HG03159 (cell line): ENCODE measurements at regions not wholly inside any gene's neighbourhood (a gene's known extent, or its start where the extent isn't known, plus 50 kb on each side); places are given as distances from the start of the nearest gene placed in this dataset.

Experiments used
- ATAC-seq: cut with Tn5 transposase; IDR thresholded peaks from one replicate; pipeline ENCODE4 v1.9.1; 2021; ENCODE audit warnings: mild to moderate bottlenecking, moderate library complexity; ENCODE audit not compliant: unreplicated experiment

GRCh38 chr18:49663899-49664890 is 102.3 kb downstream of the LIPG start:
- no peak for ATAC-seq

DNA sequence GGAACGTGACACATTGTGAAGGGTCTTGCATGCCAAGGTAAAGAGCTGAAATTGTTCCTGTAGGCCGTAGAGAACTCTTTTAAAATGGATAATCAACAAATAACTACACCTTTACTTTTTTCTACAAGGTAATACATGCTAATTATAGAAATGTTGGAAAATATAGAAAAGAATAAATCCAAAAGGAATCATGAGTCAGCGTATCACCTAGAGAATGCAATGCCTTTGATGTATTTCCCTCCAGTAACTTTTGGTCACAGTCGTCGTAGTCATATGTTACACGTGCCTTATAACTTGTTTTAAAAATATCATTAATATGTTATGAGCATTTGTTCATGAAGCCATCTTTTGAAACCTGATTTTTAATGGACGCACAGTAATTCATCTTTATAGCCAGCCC is 100.6 kb downstream of the LIPG start:
- ATAC-seq = no peak

- ATAC-seq = no peak
Observed at GRCh38 chr18:49658823-49659404, 97.1 kb downstream of the LIPG start.

DNA sequence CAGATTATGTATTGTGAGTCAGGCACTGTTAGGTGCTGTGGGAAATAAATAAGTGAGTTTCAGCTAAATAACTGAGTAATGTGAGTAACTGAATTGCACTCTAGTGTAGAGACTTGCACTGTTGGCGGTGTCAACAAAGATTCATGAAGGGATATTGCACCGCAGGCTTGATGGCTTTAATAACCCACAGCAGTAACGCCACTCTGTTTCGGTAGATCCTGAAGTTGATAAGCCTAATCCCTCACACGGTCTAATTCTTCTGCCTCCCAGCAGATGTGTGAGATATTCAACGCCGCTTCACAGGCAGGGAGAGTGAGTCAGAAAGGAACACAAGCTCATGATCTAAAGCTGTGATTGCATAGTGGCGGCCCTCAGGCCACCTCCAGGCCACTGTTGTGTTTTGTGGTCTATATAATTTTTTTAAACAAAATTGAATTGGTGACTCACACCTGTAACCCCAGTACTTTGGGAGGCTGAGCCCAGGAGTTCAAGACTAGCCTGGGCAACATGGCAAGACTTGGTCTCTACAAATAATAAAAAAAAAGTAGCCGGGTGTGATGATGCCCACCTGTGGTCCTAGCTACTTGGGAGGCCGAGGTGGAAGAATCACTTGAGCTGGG is 94.3 kb downstream of the LIPG start:
- no peak for ATAC-seq

GRCh38 chr18:49655266-49656072 is 93.6 kb downstream of the LIPG start:
- ATAC-seq = no peak

DNA sequence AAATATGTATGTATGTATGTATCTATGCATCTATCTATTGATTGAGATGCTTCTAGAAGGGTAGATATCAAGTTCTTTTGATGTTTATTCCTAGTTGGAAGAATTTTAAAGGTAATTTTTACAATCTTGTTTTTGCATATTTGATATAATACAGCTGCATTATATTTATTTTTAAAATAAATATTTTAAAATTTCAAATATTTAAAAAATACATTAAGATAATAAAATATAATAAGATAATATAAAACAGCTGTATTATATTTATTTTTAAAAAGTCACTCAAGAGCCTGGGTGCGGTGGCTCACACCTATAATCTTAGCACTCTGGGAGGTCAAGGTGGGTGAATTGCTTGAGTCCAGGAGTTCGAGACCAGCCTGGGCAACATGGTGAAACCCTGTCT is 92.5 kb downstream of the LIPG start:
- ATAC-seq = no peak

DNA sequence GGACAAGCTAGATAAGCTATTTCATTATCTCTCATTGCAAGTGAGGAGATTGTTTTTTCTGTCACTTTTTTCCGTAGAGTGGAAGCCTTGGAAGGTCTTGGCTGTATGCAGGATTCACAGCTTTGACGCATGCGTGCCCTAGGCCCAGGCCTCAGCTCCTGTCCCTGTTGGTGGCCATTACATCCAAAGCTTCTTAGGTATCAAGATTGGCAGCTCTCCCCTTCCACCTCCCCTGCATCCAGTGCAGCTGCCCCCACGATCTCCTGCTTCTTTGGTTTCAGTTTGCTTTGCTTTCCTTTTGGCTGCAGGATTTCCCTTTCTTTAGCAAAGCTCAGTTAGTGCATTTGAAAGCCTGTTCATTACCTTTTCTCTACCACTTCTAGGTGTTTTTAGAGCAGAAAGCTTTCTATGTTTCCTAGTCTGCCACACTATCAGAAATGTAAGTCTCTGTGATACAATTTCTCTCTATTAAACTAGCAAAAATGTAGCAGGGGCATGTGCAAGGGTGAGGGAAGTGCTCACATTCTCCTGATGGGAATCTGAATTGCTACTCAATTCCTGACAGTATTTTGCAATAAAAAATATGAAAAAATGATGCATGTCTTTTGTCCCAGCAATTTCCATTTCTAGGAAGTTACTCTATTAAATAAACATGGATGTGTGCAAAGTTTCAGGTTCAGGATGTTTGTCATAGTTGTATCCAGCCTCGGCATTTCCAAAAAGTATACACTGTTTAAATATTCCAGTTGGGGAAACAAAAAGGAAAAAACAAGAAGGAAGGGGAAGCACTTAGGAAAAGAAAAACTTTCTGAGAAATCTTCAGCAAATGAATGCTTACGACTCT is 91.2 kb downstream of the LIPG start:
- no peak for ATAC-seq

- no peak for ATAC-seq
Observed at GRCh38 chr18:49651033-49651432, 89.2 kb downstream of the LIPG start.

GRCh38 chr18:49650426-49650891 is 88.6 kb downstream of the LIPG start:
- ATAC-seq = no peak

GRCh38 chr18:49648811-49649210 is 87.0 kb downstream of the LIPG start:
- no peak for ATAC-seq
